C4-2B (cell line): ENCODE measurements at regions not wholly inside any gene's neighbourhood (a gene's known extent, or its start where the extent isn't known, plus 50 kb on each side); places are given as distances from the start of the nearest gene placed in this dataset.

Experiments
- CTCF ChIP-seq: fragments of 450-650 bp; conservative IDR thresholded peaks from 2 replicates; pipeline ENCODE4 v1.5.1; 2017; ENCODE audit warnings: mild to moderate bottlenecking
- ZFX ChIP-seq: fragments of 450-650 bp; IDR thresholded peaks from 2 replicates; pipeline ENCODE4 v1.6.1; 2017

GRCh38 chr10:52911163-52911562, 138.6 kb upstream of the MBL2 start:
- TF ChIP-seq CTCF = no peak
- no peak for TF ChIP-seq ZFX
